HG03095 (cell line): ENCODE measurements at regions not wholly inside any gene's neighbourhood (a gene's known extent, or its start where the extent isn't known, plus 50 kb on each side); places are given as distances from the start of the nearest gene placed in this dataset.
"Not testable (repeated sequence)": the region's sequence is repeated elsewhere in the genome, so short reads cannot be mapped to it uniquely, and the experiment has no call there.

Experiments used
- ATAC-seq: cut with Tn5 transposase; IDR thresholded peaks from one replicate; pipeline ENCODE4 v1.9.1; 2021; ENCODE audit warnings: moderate library complexity; ENCODE audit not compliant: unreplicated experiment

GRCh38 chr1:227508431-227508830, 54.9 kb upstream of the ZNF678 start:
- ATAC-seq = no peak

GRCh38 chr1:227506490-227507393, 56.6 kb upstream of the ZNF678 start:
- not testable (repeated sequence) for ATAC-seq

- ATAC-seq = not testable (repeated sequence)
These were observed 67.3 kb upstream of the ZNF678 start for GRCh38 chr1:227496045-227496444.

DNA sequence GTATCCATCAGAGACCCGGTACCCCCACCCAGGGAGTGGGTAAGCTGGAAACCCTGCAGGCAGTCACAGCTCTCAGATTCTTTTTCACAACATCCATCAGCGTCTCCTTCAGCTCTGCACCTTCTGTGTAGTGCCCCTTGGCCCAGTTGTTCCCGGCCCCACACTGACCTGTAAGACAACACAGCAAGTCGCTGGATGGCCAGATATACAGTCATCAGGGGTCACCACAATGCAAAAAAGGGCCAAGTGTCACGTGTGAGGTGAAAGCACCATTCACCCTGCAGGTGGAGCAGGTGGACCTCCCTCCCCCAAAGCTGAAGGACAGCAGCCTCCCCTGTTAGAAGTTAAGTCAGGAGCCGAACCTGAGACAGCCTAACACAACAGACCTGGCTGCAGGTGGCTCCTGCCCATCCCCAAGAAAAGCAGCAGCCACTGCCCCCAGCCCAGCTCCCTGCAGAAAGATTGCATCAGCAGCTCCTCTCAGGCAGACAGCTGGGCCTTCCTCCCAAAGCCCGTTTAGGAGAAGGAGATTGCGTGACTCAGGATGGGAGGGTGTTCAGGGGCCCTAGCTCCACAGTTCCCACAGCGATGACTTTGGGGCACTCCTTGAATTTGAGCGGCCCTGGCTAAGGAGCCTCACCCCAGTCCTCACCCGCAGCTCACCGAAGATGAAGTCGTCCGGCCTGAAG, 69.3 kb upstream of the ZNF678 start:
- not testable (repeated sequence) for ATAC-seq

DNA sequence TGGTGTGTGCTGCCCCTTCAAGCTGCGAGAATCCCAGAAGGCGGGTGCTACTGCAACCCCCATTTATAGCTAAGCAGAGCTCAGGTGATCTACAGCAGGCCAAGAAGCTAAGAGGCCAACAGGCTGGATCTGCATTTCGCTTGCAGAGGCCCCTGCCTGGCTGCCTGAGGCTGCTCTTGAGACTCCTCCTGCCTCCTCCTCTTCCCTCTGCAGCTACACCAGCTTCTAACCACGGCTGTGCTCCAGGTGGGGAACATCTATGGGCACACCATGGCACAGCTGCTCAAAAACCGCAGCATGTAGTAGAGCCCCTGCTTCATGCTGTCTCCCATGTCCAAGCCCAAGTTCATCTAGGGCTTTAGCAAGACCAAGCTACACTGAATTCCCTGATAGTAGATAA, 72.9 kb upstream of the ZNF678 start:
- no peak for ATAC-seq

- ATAC-seq = no peak
These were observed 73.4 kb upstream of the ZNF678 start for GRCh38 chr1:227490001-227490400.

GRCh38 chr1:227489572-227489971, 73.8 kb upstream of the ZNF678 start:
- ATAC-seq = no peak

GRCh38 chr1:227487606-227488005, 75.8 kb upstream of the ZNF678 start:
- ATAC-seq = no peak

- no peak for ATAC-seq
These were observed 76.8 kb upstream of the ZNF678 start for GRCh38 chr1:227486559-227486958.

GRCh38 chr1:227482023-227482299, 81.4 kb upstream of the ZNF678 start:
- no peak for ATAC-seq

DNA sequence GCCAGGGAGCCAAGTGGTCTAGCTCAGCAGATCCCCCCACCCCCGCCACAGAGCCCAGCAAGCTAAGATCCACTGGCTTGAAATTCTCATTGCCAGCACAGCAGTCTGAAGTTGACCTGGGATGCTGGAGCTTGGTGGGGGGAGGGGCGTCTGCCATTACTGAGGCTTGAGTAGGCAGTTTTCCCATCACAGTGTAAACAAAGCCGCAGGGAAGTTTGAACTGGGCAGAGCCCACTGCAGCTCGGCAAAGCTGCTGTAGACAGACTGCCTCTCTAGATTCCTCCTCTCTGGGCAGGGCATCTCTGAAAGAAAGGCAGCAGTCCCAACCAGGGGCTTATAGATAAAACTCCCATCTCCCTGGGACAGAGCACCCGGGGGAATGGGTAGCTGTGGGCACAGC, 89.3 kb upstream of the ZNF678 start:
- ATAC-seq = not testable (repeated sequence)

DNA sequence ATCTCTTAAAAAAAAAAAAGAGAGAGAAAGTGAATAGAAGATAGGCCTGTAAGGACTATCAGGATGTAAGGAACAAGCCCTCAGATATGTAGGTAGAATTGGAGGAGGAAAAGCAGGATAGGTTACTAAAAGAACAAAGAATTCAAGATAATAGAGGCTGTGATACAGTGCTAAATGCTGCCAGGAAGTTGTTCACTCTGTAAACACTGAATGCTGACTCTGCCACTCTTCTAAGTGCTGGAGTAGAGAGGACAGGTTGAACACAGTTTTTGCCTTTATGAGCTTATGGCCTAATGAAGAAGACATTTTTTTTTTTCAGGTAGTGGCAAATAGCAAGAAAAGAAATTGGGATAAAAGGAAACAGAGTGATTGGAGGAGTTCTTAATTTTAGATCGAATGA, 90.6 kb upstream of the ZNF678 start:
- ATAC-seq = no peak

- ATAC-seq = no peak
These were observed 92.7 kb upstream of the ZNF678 start for GRCh38 chr1:227470688-227471087.

DNA sequence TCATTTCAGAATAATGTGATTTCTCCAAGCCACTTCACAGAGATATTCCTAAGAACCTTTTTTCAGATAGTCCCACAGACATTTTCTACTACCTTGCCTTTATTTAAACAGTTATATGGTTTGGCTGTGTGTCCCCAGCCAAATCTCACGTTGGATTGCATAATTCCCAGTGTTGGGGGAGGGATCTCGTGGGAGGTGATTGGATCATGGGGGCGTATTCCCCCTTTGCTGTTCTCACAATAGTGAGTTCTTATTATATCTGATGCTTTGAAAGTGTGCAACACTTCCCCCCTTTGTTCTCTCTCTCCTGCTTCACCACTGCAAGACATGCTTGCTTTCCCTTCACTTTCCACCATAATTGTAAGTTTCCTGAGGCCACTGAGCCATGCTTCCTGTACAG, 93.6 kb upstream of the ZNF678 start:
- no peak for ATAC-seq

- no peak for ATAC-seq
These were observed 97.2 kb upstream of the ZNF678 start for GRCh38 chr1:227466039-227466645.

DNA sequence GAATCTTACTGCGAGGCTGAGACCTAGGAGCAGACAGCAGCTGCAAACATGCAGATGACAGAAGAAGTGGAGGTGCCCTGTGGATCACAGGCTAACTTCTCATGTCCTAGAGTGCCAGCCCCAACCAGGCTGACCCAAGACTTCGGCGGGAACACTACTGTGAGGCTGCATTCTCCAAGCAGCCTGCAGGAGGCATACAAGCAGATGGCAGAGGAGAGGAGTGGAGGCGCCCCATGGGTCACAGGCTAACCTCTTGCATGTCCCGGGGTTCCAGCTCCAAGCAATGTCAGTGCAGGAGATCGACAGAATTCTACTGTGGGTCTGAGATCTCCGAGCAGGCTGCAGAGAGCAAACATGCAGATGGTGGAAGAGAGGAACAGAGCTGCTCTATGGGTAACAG, 98.1 kb upstream of the ZNF678 start:
- ATAC-seq = no peak

DNA sequence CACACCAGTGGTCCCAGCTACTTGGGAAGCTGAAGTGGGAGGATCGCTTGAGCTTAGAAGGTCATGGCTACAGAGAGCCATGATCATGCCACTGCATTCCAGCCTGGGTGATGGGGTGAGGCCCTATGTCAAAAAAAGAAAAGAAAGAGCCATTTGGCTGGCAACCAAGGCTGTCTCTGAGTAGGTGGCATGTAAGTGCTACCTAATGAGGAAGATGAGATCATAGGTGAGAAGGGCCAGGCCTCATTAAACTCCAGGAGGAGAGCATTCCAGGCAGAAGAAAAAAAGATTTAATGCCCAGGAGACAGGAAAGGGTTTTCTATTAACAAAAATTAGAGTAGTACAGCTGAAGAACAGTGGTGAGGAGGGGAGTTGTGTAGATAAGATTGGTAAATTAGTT, 103.4 kb upstream of the ZNF678 start:
- ATAC-seq = no peak

- no peak for ATAC-seq
These were observed 104.0 kb upstream of the ZNF678 start for GRCh38 chr1:227459326-227459841.

DNA sequence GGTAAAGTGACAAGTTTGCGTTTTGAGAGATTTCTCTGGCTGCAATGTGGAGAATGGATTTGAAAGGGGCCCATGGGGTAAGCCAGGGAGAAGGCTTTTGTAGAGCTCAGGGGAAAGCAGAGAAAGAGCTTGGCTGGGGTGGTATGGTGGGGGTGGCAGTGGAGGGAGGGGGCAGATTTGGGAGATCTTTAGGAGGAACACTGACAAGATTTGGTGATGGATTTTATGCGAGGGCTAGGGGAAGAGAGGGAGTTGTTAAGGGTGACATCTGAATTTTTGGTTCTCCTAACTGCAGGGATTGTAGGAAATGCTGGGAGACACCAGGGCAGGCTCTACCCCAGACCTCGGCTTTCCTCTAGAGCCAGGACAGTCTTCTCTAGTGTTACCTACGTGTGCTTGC, 108.7 kb upstream of the ZNF678 start:
- no peak for ATAC-seq

DNA sequence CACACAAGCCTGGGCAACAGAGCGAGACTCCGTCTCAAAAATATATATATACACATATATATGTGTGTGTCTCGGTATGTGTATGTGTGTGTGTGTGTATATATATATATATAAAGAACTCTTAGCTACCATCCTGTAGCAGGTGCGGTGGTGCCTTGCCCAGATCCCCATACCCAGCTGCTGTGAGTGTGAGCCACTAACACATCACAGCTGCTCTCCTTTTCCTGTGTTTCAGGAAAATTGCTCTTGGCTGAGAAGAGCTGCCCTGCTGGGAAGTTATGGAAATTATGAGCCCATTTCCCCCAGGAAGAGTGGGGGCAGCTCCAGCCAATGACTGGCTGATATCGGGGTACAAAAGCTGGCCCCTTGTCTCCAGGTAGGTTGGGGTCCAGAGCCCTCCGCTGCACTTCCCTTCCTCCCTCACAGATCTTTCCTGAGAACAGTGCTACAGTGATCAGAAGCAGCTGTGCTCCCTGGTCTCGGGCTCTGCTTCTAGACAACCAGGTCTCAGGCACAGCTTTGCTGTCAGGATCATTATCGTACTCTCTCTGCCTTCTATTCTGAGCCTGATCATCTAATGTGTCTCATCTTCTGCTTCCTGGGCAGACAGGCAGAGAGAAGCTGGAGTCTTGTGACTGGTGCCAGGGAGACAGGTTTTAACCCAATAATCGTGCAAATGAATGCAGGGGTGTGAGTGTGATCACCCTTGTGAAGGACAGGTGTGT, 109.6 kb upstream of the ZNF678 start:
- no peak for ATAC-seq

GRCh38 chr1:227451954-227452353, 111.4 kb upstream of the ZNF678 start:
- no peak for ATAC-seq
